Type B pancreatic cell (in vitro differentiated cells): ENCODE measurements at regions not wholly inside any gene's neighbourhood (a gene's known extent, or its start where the extent isn't known, plus 50 kb on each side); places are given as distances from the start of the nearest gene placed in this dataset.

Experiments used
- DNase-seq: peaks from one replicate; pipeline ENCODE4 v3.0.0; 2021; ENCODE audit warnings: mixed read lengths; ENCODE audit not compliant: unreplicated experiment; ENCODE audit errors: extremely low spot score
- H3K27ac Mint-ChIP-seq: 2 replicates; pipeline ENCODE4 v1.8.0; 2021; ENCODE audit warnings: mild to moderate bottlenecking, mixed read lengths
- H3K27me3 Mint-ChIP-seq: 2 replicates; pipeline ENCODE4 v1.8.0; 2021; ENCODE audit warnings: mixed read lengths
- H3K36me3 Mint-ChIP-seq: 2 replicates; pipeline ENCODE4 v1.8.0; 2021; ENCODE audit warnings: mixed read lengths
- H3K4me1 Mint-ChIP-seq: one replicate; pipeline ENCODE4 v1.8.0; 2021; ENCODE audit warnings: mixed read lengths; ENCODE audit not compliant: unreplicated experiment
- H3K4me3 Mint-ChIP-seq: 2 replicates; pipeline ENCODE4 v1.8.0; 2021; ENCODE audit warnings: mild to moderate bottlenecking, mixed read lengths
- H3K9me3 Mint-ChIP-seq: 2 replicates; pipeline ENCODE4 v1.8.0; 2021; ENCODE audit warnings: mixed read lengths
- CTCF ChIP-seq: fragments of 200-600 bp; sonication (generic); conservative IDR thresholded peaks from 2 replicates; pipeline ENCODE4 v1.5.0; 2021; ENCODE audit warnings: antibody characterized with exemption, mild to moderate bottlenecking

DNA sequence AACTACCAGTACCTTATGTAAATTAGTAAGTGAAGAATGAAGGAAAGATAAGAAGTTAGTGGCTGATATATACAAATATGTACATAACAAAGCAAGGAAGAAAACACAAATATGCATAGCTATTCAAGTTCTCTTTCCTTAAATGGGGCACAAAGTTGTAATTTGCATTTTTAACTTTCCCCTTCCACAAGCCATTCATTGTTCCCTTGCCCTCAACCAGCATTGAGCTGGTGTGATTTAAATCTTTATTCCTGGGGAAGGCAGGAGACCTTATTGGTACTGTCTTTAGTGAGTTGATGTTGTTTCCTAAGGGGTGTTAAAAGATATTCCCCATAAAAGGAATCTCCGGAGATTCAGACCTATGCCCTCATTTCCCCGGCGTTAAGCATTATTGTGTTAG, 735.3 kb downstream of the PCDH18 start:
- DNase-seq = no peak
- no peak overlapping the region for H3K27ac Mint-ChIP-seq
- H3K27me3 Mint-ChIP-seq = peaks cover 2% of the 10 kb centered on the region
- no peak overlapping the region for H3K4me3 Mint-ChIP-seq
- no peaks in the 10 kb centered on the region for H3K36me3 Mint-ChIP-seq
- H3K9me3 Mint-ChIP-seq = peaks cover 8% of the 10 kb centered on the region
- TF ChIP-seq CTCF = no peak
- no peaks in the 10 kb centered on the region for H3K4me1 Mint-ChIP-seq

GRCh38 chr4:136793848-136794247, 738.4 kb downstream of the PCDH18 start:
- H3K4me3 Mint-ChIP-seq = no peak overlapping the region
- H3K9me3 Mint-ChIP-seq = peaks cover 3% of the 10 kb centered on the region
- H3K36me3 Mint-ChIP-seq = no peaks in the 10 kb centered on the region
- H3K27me3 Mint-ChIP-seq = peaks cover 2% of the 10 kb centered on the region
- TF ChIP-seq CTCF = no peak
- DNase-seq = no peak
- no peak overlapping the region for H3K27ac Mint-ChIP-seq
- no peaks in the 10 kb centered on the region for H3K4me1 Mint-ChIP-seq

GRCh38 chr4:136784326-136784725, 748.0 kb downstream of the PCDH18 start:
- no peaks in the 10 kb centered on the region for H3K27me3 Mint-ChIP-seq
- TF ChIP-seq CTCF = no peak
- H3K27ac Mint-ChIP-seq = no peak overlapping the region
- no peak for DNase-seq
- no peak overlapping the region for H3K4me3 Mint-ChIP-seq
- peaks cover 5% of the 10 kb centered on the region for H3K9me3 Mint-ChIP-seq
- no peaks in the 10 kb centered on the region for H3K36me3 Mint-ChIP-seq
- H3K4me1 Mint-ChIP-seq = no peaks in the 10 kb centered on the region

- Mint-ChIP-seq H3K9me3 (no peaks in the 10 kb centered on the region), H3K27me3 (no peaks in the 10 kb centered on the region), H3K36me3 (no peaks in the 10 kb centered on the region), H3K4me1 (no peaks in the 10 kb centered on the region), H3K4me3 (no peak overlapping the region), H3K27ac (no peak overlapping the region)
- peak; percentile 13 for TF ChIP-seq CTCF
- no peak for DNase-seq
Observed at GRCh38 chr4:136769717-136770116, 762.6 kb downstream of the PCDH18 start.

- Mint-ChIP-seq H3K4me1 (no peaks in the 10 kb centered on the region), H3K4me3 (no peak overlapping the region), H3K27ac (no peak overlapping the region), H3K27me3 (no peaks in the 10 kb centered on the region), H3K36me3 (no peaks in the 10 kb centered on the region), H3K9me3 (no peaks in the 10 kb centered on the region)
- DNase-seq = no peak
- no peak for TF ChIP-seq CTCF
Observed at GRCh38 chr4:136768925-136769275, 763.4 kb downstream of the PCDH18 start.

DNA sequence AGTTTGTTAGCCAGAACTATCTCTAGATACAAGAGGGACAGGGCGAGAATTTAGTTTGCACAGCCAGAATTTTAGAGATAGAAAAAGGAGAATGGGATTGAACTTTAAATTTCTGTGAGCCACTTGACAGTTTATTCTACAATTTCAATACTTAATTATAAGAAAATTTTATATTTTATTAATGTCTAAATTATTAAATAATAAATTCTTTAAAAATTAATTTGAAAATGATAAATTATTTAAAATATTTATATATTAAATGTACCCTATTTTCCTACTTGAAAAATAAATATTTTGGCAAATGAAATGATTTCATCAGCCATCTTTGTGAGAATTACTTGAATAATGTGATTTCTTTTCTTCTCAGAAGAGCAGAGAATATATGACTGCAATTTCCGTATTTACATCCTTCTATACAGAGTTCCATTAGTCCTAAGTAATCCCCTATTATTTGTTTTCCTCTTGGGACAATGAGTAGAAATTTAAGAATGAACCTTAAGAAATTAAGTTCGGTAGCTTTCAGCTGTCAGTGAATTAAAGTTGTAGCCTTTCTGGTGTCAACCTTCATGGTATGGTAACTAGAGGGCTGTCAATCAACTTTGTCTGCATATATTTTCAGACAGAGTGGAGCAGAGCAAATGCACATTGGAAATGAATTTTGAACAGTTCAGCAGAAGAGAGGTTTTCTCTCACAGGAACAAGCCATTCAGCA, 763.9 kb downstream of the PCDH18 start:
- no peak for DNase-seq
- no peaks in the 10 kb centered on the region for H3K36me3 Mint-ChIP-seq
- H3K4me1 Mint-ChIP-seq = no peaks in the 10 kb centered on the region
- no peak overlapping the region for H3K4me3 Mint-ChIP-seq
- H3K27ac Mint-ChIP-seq = no peak overlapping the region
- no peaks in the 10 kb centered on the region for H3K9me3 Mint-ChIP-seq
- TF ChIP-seq CTCF = no peak
- no peaks in the 10 kb centered on the region for H3K27me3 Mint-ChIP-seq
